PC-3 (cell line): ENCODE measurements at regions not wholly inside any gene's neighbourhood (a gene's known extent, or its start where the extent isn't known, plus 50 kb on each side); places are given as distances from the start of the nearest gene placed in this dataset.

Experiments used
- ATAC-seq: fragments of 200-7000 bp; cut with Tn5 transposase; 2 replicates; pipeline ENCODE4 v1.9.1; 2020; ENCODE audit warnings: mild to moderate bottlenecking, moderate library complexity
- BruUV-seq: library from RNA; stranded (reverse); fragments of 400-500 nt; replicated peaks from 2 replicates; lab custom pipeline; 2021; lab: Mats Ljungman, UMichigan
- CTCF ChIA-PET: fragments of 300-600 bp; sonication (Branson Sonifier 250); formaldehyde crosslinking; loops from one replicate; lab custom pipeline; 2022; ENCODE audit warnings: antibody characterized with exemption; lab: Charles Lee
- POLR2A ChIA-PET: fragments of 300-600 bp; sonication (Branson Sonifier 250); formaldehyde crosslinking; loops from one replicate; lab custom pipeline; 2022; ENCODE audit warnings: antibody characterized with exemption; ENCODE audit not compliant: unreplicated experiment; lab: Charles Lee
- DNase-seq: peaks from one replicate; pipeline ENCODE4 v3.0.0-alpha.2; 2015
- H2AFZ ChIP-seq: fragments of 300-600 bp; sonication (generic); 2 replicates; pipeline ENCODE4 v1.6.0; 2016; ENCODE audit warnings: antibody characterized with exemption, low read length
- H3F3A ChIP-seq: fragments of 300-600 bp; sonication (generic); one replicate; pipeline ENCODE4 v1.6.0; 2017; ENCODE audit warnings: antibody characterized with exemption, low read length, control low read depth, mild to moderate bottlenecking; ENCODE audit not compliant: unreplicated experiment
- H3K27ac ChIP-seq: fragments of 300-600 bp; sonication (generic); 2 replicates; pipeline ENCODE4 v1.5.1; 2016; ENCODE audit warnings: mild to moderate bottlenecking, low read length
- H3K27me3 ChIP-seq: fragments of 300-600 bp; sonication (generic); 2 replicates; pipeline ENCODE4 v1.6.1; 2016; ENCODE audit warnings: low read length, mixed read lengths
- H3K36me3 ChIP-seq: fragments of 300-600 bp; sonication (generic); 2 replicates; pipeline ENCODE4 v1.6.1; 2016; ENCODE audit warnings: low read depth, mixed run types, low read length, mixed read lengths
- H3K4me1 ChIP-seq: fragments of 300-600 bp; sonication (generic); 2 replicates; pipeline ENCODE4 v1.5.1; 2016; ENCODE audit warnings: low read length; ENCODE audit not compliant: insufficient read depth
- H3K4me2 ChIP-seq: fragments of 300-600 bp; sonication (generic); 2 replicates; pipeline ENCODE4 v1.6.0; 2016; ENCODE audit warnings: low read length
- H3K4me3 ChIP-seq: fragments of 300-600 bp; sonication (generic); 2 replicates; pipeline ENCODE4 v1.5.1; 2016; ENCODE audit warnings: mild to moderate bottlenecking, low read length, mixed read lengths
- H3K79me2 ChIP-seq: fragments of 300-600 bp; sonication (generic); 2 replicates; pipeline ENCODE4 v1.6.1; 2017; ENCODE audit warnings: low read length, mixed read lengths
- H3K9ac ChIP-seq: fragments of 300-600 bp; sonication (generic); 2 replicates; pipeline ENCODE4 v1.6.0; 2016; ENCODE audit warnings: mild to moderate bottlenecking, low read length
- H3K9me2 ChIP-seq: fragments of 300-600 bp; sonication (generic); replicated peaks from 2 replicates; pipeline ENCODE4 v1.6.1; 2016; ENCODE audit warnings: mixed run types, low read length, mixed read lengths
- H3K9me3 ChIP-seq: fragments of 300-600 bp; sonication (generic); 2 replicates; pipeline ENCODE4 v1.6.1; 2016; ENCODE audit warnings: low read length, mixed read lengths
- H4K20me1 ChIP-seq: fragments of 300-600 bp; sonication (generic); 2 replicates; pipeline ENCODE4 v1.6.1; 2016; ENCODE audit warnings: low read length, mixed read lengths
- CTCF ChIP-seq: fragments of 300-600 bp; sonication (generic); conservative IDR thresholded peaks from 2 replicates; pipeline ENCODE4 v1.5.1; 2017; ENCODE audit warnings: antibody characterized with exemption, low read depth, mild to moderate bottlenecking, low read length
- EZH2 ChIP-seq: fragments of 300-600 bp; sonication (generic); IDR thresholded peaks from one replicate; pipeline ENCODE4 v1.6.1; 2017; ENCODE audit warnings: antibody characterized with exemption, mild to moderate bottlenecking, low read length; ENCODE audit not compliant: unreplicated experiment
- EZH2phosphoT487 ChIP-seq: fragments of 300-600 bp; sonication (generic); IDR thresholded peaks from 2 replicates; pipeline ENCODE4 v1.6.1; 2018; ENCODE audit warnings: mild to moderate bottlenecking, antibody characterized with exemption, low read length, borderline replicate concordance
- intact Hi-C: fragments of 100-400 bp; cut with micrococcal nuclease; formaldehyde crosslinking; loops from 2 replicates; pipeline ENCODE4 v1.9.0; 2023

GRCh38 chr4:125517831-125518230 lies 203.1 kb downstream of the FAT4 start:
- intact Hi-C loops = no loop called here
- no peak for ATAC-seq
- no TSS peak for BruUV-seq

GRCh38 chr4:125518281-125518680 lies 203.5 kb downstream of the FAT4 start:
- no peaks in the 10 kb centered on the region for H3F3A ChIP-seq
- H4K20me1 ChIP-seq = no peaks in the 10 kb centered on the region
- no peak for DNase-seq
- intact Hi-C loops = no loop called here
- no peak overlapping the region for H3K4me2 ChIP-seq
- BruUV-seq = no TSS peak
- CTCF ChIA-PET = no interaction called here
- H3K9me2 ChIP-seq = no peaks in the 10 kb centered on the region
- H3K27ac ChIP-seq = no peak overlapping the region
- no peak overlapping the region for H2AFZ ChIP-seq
- no peaks in the 10 kb centered on the region for H3K27me3 ChIP-seq
- no peak overlapping the region for H3K9ac ChIP-seq
- H3K79me2 ChIP-seq = no peaks in the 10 kb centered on the region
- no peaks in the 10 kb centered on the region for H3K4me1 ChIP-seq
- POLR2A ChIA-PET = no interaction called here
- TF ChIP-seq CTCF = no peak
- no peak for TF ChIP-seq EZH2
- TF ChIP-seq EZH2phosphoT487 = no peak
- H3K4me3 ChIP-seq = no peak overlapping the region
- no peak for ATAC-seq
- H3K36me3 ChIP-seq = no peaks in the 10 kb centered on the region
- H3K9me3 ChIP-seq = no peaks in the 10 kb centered on the region

More at GRCh38 chr4:125517831-125518230, 203.1 kb downstream of the FAT4 start:
- CTCF ChIA-PET = no interaction called here
- H2AFZ ChIP-seq = no peak overlapping the region
- no peaks in the 10 kb centered on the region for H3K9me2 ChIP-seq
- no peaks in the 10 kb centered on the region for H3K9me3 ChIP-seq
- H3K4me1 ChIP-seq = no peaks in the 10 kb centered on the region
- no peaks in the 10 kb centered on the region for H3K27me3 ChIP-seq
- peak; percentile 9 for DNase-seq
- POLR2A ChIA-PET = no interaction called here
- no peak overlapping the region for H3K9ac ChIP-seq
- TF ChIP-seq EZH2phosphoT487 (no peak), CTCF (no peak), EZH2 (no peak)
- no peaks in the 10 kb centered on the region for H4K20me1 ChIP-seq
- no peaks in the 10 kb centered on the region for H3K36me3 ChIP-seq
- no peak overlapping the region for H3K4me3 ChIP-seq
- H3K27ac ChIP-seq = no peak overlapping the region
- no peaks in the 10 kb centered on the region for H3K79me2 ChIP-seq
- H3K4me2 ChIP-seq = no peak overlapping the region
- no peaks in the 10 kb centered on the region for H3F3A ChIP-seq

GRCh38 chr4:125519371-125520146 lies 204.8 kb downstream of the FAT4 start:
- H3K4me1 ChIP-seq = no peaks in the 10 kb centered on the region
- no peak overlapping the region for H3K4me3 ChIP-seq
- no peaks in the 10 kb centered on the region for H3F3A ChIP-seq
- ATAC-seq (no peak), DNase-seq (no peak)
- H3K4me2 ChIP-seq = no peak overlapping the region
- H3K9me2 ChIP-seq = no peaks in the 10 kb centered on the region
- H3K27me3 ChIP-seq = no peaks in the 10 kb centered on the region
- no peaks in the 10 kb centered on the region for H3K36me3 ChIP-seq
- no peaks in the 10 kb centered on the region for H3K9me3 ChIP-seq
- TF ChIP-seq EZH2phosphoT487 = no peak
- no peak for TF ChIP-seq EZH2
- TF ChIP-seq CTCF = no peak
- ChIA-PET POLR2A (no interaction called here), CTCF (no interaction called here)
- intact Hi-C loops = no loop called here
- no peaks in the 10 kb centered on the region for H3K79me2 ChIP-seq
- H4K20me1 ChIP-seq = no peaks in the 10 kb centered on the region
- no TSS peak for BruUV-seq
- no peak overlapping the region for H3K27ac ChIP-seq
- no peak overlapping the region for H2AFZ ChIP-seq
- no peak overlapping the region for H3K9ac ChIP-seq
